GM19452 (cell line): ENCODE measurements at regions not wholly inside any gene's neighbourhood (a gene's known extent, or its start where the extent isn't known, plus 50 kb on each side); places are given as distances from the start of the nearest gene placed in this dataset.
"Not testable (repeated sequence)": the region's sequence is repeated elsewhere in the genome, so short reads cannot be mapped to it uniquely, and the experiment has no call there.

Experiments used
- ATAC-seq: cut with Tn5 transposase; IDR thresholded peaks from one replicate; pipeline ENCODE4 v1.9.1; 2021; ENCODE audit not compliant: unreplicated experiment

DNA sequence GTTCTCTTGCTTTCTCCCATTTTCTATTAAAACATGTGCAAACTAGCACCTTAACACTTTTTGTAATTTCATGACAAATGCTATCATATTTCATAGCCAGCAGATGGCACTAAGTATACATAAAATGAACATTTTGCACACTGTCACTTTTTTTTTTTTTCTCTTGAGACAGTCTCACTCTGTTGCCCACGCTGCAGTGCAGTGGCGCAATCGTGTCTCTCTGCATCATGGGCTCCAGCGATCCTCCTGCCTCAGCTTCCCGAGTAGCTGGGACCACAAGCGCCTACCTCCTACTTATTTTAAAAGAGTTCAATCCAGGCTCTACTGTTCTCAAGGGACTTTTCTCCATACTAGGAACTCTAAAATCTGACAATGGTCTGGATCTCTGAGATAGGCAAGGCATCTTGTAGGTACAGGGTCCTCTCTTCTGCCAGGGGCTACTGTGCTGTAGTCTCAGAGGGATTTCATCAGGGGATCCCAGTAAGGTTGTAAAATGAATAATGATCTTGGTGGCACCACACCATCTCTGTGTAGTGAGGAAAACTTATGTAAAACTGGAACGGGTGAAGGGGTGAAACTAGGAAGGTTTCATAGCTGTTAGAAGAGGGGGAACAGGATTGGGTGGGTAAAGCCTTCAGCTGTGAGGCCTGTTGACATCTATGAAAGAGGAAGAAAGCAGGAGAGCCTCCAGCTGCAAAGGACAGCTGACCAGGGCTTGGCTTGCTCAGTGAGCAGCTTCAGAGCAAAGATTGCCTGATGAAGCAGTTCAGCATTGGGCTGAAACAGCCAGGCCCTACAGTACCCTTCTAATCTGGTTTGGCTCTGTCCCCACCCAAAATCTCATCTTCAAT lies 196.9 kb downstream of the AVL9 start:
- peak; percentile 72 for ATAC-seq

DNA sequence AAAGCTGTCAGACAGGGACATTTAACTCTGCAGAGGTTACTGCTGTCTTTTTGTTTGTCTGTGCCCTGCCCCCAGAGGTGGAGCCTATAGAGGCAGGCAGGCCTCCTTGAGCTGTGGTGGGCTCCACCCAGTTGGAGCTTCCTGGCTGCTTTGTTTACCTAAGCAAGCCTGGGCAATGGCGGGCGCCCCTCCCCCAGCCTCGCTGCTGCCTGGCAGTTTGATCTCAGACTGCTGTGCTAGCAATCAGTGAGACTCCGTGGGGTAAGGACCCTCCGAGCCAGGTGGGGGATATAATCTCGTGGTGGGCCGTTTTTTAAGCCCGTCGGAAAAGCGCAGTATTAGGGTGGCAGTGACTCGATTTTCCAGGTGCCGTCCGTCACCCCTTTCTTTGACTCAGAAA lies 192.8 kb downstream of the AVL9 start:
- ATAC-seq: not testable (repeated sequence)

DNA sequence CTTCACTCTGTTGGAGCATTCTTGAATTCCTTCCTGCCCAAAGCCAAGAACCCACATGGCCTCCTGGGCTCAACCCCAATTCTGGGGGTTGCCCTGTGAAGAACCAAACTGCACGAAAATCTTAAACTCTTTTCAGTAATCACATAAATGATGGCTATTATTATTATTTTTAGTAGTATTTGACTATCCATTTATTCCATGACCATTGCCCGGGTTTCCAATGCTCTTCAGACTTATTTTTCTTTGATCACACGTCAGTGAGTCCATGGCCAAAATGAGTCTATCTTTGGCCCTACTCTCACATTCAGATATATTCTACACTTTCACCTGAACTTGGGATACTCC lies 185.9 kb downstream of the AVL9 start:
- no peak for ATAC-seq

DNA sequence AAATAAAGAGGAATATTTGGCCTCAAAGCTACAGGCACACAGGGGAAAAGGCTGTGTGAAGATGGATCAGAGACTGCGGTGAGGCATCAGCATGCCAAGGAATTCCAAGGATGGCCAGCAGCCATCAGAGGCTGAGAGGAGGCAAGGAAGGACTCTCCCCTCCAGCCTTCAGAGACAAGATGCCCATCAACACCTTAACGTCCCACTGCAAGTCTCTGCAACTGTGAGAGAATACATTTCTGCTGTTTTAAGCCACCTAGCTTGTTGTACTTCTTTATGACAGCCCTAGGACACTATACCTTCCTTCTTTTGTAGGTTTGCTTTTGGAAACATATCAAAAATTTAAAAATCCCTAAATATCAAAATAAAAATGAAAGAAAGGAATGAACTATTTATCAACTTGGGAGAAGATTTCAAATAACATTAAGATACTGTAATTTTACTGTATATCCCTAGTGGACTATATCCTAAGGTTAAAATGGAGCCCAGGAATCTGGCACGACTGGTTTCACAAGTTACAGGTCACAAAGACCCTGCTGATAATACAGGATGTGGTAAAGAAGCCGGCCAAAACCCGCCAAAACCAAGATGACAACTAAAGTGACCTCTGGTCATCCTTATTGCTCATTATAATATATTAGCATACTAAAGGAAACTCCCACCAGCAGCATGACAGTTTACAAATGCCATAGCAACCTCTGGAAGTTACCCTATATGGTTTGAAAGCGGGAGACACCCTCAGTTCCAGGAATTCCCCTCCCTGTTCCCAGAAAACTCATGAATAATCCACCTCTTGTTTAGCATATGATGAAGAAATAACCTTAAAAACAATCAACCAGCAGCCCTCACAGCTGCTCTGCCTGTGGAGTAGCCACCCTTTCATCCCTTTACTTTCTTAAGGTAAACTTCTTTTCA lies 185.2 kb downstream of the AVL9 start:
- no peak for ATAC-seq

DNA sequence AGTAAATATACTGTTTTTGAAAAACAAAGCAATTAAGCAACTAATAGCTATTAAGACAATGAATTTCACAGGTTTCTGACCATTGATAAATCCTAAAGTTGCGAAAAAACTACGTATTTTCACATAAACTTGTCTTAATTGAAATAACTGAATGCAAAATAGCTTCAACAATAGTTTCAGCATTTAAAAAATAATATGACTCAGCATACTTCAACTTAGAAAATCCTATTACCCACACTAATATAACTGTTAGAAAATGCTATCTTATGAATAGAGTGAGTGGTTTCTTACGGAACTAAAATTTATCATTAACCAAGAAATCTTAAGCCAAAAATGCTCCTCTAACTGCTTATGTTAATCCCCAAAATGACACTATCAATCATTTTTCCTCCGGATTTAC lies 183.9 kb downstream of the AVL9 start:
- ATAC-seq: no peak

DNA sequence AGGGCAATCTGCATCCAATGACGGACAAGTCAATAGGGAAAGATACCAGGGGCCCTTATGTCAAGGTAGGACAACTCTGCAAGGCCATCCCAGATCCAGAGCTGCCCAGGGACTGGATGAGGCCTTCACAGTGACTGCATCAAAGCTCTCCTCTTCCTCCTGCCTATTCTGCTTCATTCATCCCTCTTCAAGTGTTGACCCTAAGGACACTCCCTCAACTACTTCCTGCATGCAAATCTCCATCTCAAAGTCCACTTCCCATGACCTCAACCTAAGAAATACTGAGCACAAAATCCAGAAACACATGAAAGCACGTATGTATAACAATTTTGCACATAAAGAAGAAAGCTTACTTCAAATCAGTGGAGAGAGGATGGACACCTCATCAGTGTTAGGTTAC lies 182.3 kb downstream of the AVL9 start:
- ATAC-seq: no peak

DNA sequence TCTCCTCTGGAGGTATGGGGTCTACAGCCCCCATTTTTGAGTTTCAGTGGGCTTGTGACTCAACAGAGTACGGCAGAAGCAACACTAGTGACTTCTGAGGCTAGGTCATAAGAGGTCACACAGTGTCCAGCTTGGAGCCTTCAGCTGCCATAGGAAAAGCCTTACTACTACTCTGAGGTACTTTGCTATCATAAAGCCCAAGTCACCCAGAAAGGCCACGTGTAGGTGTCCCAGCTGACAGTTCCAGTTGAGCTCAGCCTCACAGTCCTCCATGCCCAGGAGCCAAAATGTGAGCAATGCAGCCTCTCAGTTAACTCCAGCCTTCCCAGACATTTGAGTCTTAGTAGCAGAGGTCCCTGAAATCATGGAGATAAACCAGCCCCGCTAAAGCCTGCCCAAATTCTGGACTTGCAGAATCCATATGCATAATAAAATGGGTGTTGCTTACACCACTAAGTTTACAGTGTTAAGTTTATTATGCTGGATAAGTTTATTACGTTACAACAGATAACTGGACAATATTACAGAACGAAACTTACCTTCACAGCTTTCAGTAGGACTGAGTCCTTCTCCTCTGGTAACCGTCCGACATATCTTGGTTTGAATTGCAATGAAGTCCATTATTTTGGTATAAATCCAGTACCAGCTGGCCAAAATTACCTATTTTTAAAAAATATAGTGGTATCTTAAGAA lies 181.1 kb downstream of the AVL9 start:
- no peak for ATAC-seq

DNA sequence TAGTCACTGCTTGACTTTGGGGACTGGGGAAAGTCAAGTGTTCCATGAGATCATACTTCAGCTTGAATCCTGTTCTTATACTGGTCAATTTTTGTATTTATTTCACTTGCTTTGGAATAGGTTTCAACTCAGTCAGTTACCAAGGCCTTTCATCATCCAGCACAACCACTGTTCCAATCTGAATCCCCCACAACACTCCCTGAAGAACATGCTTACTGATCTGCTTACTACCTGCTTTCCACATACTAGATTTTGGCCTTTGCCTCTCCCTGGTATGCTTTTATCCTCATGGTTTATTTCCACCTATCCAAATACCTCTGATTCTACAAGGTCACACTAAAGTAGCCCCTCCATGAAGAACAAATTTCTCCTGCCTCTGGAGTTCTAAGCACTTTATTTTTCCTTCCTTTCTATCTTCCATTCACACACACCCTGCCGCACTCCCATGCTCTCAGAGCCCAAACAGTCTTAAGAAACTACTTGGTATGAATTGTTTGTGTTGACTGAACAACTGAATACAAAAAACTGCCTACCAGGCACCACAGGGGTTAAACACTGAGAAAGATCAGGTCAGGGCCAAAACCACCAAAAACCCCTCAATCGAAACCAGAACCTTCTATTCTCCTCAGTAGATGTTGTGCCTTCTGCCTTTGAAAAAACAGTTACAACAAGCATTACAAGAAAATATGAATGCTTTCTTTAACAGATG lies 178.1 kb downstream of the AVL9 start:
- no peak for ATAC-seq

DNA sequence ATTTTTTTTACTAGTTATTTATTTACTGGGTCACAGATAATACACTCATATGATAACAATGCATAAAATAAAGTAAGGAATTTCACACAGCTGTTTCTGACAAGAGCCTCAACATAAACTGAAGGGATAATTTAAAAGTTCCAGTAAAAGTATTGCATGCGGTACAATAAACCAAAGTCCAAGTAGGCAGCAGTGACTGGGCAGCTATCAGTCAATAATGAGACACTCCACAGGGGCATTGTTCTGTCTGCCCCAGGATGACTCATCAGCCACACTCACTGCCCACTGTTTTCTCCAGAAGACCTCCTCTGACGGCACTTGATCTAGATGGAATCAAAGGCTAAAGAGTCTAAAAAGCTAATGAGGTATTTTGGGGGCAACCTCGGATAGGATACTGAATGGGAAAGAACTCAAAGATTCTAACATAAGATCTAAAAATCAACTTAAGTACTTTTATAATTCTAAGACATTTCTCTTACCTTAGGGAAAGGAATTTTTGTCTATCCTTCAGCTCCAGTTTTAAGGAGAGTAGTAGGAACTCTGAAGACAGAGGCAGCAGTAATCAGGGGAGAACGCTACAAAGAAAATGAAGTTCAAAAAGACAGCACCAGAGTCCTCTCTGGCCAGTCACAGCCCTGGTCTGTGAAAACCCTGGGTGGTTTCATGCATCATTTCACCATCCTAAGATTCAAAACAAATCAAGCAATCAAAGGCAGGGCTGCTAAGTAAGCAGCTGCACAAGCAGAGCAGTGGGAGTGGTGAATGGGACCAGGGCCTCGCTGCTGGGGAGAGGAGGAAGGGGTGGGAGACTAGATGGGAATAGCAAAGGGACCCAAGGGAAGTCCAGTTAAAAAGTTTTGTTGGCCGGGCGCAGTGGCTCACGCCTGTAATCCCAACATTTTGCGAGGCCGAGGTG lies 175.1 kb downstream of the AVL9 start:
- no peak for ATAC-seq

DNA sequence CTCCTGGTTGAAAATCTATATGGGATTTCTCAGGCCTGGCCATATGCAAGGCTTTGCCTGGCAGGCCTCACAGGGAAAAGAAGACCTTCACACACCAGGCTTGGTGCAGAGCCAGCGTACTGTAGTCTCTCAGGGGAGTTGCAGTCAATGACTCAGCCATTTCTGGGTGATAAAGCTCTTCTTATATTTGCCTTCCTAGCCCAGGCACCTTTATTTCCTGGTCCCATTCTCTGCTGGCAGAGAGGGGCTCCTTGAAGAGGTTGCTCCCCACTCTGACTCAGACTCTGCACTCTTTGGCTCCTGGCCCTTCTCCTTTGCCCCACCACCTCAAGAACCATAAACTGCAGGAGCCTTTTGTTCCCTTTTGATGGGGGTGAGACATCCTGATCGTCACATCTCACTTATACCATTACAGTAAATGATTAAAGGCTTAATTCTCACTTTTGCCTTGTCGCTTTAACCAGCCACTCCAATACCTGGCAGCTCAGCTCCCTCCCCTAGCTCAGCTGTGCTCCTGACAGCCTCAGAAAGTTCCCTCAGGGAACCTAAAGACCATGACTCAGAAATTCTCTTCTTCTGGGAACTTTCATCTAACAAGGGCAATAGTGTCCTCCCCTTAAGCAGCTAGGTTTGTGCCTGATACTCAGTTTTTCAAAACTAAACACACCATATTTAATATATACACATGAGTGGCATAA lies 174.0 kb downstream of the AVL9 start:
- ATAC-seq: not testable (repeated sequence)

DNA sequence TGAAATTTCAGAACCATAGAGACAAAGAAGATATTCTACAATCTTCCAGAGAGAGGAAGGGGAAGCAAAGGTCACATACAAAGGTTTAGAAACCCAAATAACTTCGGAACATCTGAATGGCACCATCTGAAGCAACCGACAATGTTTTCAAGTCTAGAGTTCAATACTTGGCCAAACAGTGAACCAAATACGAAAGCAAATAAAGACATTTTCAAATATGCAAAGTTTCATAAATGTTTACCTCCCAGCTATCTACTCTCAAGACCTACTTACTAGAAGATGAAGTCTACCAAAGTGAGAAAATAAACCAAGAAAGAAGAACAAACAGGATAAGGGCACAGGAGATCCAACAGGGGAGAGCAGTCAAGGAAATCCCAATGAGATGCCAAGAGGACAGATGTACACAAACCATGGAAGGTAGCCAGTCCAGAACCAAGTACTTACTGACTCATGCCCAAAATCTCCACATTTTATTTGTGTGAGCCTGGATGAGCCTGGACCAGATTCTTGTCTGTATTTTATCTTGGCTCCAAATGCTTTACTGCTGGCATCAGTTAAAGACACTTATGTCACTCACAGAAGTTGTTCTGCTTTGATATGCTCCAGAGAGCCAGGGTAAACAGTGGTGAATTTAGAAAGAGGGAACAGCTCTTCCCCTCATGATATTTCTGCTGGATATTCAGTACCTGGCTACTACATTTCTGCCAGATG lies 173.3 kb downstream of the AVL9 start:
- not testable (repeated sequence) for ATAC-seq

DNA sequence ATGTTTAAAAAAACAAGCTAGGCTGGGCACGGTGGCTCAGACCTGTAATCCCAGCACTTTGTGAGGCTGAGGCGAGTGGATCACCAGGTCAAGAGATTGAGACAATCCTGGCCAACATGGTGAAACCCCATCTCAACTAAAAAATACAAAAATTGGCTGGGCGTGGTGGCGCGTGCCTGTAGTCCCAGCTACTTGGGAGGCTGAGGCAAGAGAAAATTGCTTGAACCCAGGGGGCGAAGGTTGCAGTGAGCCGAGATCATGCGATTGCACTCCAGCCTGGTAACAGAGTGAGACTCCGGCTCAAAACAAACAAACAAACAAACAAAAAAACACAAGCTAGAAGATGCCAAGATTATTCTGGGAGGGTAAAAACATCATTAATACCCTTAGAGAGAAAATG lies 172.3 kb downstream of the AVL9 start:
- ATAC-seq: not testable (repeated sequence)

DNA sequence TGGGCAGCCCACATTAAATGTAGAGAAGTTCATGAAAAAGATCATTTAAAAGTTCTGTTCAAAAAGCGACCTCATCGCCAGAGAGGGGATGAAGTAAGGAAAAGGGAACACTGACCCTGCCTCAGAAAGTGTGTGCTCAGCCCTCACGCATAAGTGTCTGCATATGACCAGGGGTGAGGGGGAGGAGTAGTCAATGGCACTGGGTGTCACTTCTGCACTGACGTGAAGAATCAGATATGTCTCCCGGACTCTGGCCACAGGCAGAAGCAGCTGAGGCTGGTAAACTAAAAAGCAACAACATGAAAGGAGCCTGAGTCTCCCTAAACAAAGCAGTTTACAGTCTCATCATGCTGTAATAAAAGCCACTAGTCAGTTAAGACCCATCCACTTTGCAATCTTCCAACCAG lies 168.5 kb downstream of the AVL9 start:
- ATAC-seq: not testable (repeated sequence)

DNA sequence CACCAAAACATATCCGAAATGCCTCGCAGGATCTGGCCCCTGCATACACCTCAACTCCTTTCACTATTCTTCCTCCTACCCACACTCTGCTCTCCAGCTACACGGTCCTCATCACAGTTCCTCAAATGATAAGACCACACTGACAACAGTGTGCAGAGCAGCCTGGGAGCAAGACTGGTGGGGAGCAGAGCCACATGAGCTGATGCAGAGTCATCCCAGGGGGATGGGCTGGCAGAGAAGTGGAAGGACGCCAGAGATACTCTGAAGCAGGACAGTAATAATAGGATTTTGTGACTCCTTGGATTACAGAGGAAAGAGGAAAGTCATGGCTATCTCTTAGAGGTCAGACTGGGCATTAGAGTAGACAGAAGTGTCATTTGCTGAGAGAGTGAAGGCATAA lies 167.2 kb downstream of the AVL9 start:
- ATAC-seq: not testable (repeated sequence)

DNA sequence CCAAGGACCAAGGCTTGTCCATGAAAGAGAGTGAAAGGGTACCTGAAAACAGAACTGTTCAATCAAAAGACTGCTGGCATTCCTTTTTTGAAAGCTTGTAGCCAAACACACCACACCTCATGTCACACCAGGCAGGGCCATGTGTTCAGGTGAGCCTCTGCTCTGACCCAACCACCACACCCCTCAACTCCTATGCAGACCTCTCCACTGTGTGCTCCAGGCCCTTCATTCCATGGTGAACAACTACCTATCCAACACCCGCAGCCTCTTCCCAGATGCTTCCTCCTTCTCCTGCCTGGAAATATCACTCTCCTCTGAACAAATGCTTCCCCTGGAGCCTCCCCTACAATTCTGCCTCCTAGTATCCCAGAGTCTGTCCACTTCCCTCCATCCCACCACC lies 166.6 kb downstream of the AVL9 start:
- no peak for ATAC-seq

DNA sequence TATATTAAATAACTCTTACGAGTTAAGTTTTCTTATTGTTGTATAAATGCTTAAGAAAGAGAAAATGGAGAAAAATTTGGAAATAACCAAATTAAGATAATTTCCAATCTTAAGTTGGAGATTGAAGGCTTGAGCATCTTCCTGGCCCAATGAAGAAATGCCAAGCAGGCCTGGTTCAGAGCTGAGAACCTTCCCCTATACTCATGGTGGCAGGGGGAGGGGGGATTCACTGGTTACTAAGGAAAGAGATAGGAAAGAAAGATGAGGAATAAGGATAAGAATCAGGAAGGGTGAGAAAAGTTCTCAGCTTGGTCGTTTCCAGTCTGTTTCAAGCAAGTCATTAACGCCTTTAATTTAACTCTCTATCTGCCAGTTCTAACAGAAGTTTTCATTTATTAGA lies 166.2 kb downstream of the AVL9 start:
- no peak for ATAC-seq

DNA sequence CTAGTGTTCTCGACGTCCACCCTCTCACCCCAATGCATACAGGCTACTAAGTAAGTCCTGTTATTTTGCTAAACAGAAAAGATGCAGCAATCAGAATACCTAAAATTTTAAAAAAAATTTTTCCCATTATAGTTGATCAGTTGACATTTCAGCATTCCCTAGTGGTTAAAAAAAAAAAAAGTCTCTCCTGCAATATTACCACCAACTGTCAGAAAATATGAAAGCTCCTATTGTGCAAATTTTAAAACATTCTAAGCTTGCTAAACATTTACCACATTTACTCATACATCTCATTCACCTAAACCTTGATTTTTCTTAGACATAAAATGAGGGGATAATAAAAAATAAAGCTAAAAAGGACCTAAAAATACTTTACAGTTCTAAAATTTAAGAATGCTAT lies 165.6 kb downstream of the AVL9 start:
- no peak for ATAC-seq

DNA sequence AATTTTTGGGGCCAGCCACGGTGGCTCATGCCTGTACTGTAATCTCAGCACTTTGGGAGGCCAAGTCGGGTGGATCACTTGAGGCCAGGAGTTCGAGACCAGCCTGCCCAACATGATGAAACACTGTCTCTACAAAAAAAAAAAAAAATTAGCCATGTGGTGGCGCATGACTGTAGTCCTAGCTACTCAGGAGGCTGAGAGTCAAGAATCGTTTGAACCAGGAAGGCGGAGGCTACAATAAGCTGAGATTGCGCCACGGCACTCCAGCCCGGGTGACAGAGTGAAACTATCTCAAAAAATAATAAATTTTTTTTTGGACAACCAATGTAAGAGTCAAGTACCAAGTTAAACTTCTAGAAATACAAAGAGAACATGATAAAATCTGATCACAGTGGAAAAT lies 164.6 kb downstream of the AVL9 start:
- no peak for ATAC-seq

DNA sequence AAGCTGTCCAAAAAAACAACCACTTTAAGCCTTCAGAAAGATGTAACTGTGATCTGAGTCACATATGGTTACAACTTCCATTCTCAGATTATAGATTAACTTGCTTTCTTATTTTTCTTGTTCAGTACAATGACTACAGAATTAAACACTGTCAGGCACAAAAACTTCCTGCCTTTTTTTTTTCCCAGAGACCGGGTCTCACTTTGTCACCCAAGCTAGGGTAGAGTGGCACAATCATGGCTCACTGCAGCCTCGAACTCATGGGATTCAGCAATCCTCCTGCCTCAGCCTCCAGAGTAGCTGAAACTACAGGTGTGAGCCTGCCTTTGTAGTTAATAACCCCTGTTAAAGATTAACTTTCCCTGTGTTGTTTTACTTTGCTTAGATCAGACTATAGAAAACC lies 163.2 kb downstream of the AVL9 start:
- peak; percentile 73 for ATAC-seq
